ENCODE measurements at regions not wholly inside any gene's neighbourhood (a gene's known extent, or its start where the extent isn't known, plus 50 kb on each side); places are given as distances from the start of the nearest gene placed in this dataset.

GRCh38 chr14:97445367-97445766 lies 648.2 kb downstream of the VRK1 start:
- H3K4me3 ChIP-seq (ENCODE audit: low read depth, low read length): no peak overlapping the region
- ChIA-PET CTCF (no interaction called here), POLR2A (no interaction called here)
- no peaks in the 10 kb centered on the region for H3K36me3 ChIP-seq (ENCODE audit: control insufficient read depth, insufficient read depth, low read length)
- TF ChIP-seq, protein P1, sequence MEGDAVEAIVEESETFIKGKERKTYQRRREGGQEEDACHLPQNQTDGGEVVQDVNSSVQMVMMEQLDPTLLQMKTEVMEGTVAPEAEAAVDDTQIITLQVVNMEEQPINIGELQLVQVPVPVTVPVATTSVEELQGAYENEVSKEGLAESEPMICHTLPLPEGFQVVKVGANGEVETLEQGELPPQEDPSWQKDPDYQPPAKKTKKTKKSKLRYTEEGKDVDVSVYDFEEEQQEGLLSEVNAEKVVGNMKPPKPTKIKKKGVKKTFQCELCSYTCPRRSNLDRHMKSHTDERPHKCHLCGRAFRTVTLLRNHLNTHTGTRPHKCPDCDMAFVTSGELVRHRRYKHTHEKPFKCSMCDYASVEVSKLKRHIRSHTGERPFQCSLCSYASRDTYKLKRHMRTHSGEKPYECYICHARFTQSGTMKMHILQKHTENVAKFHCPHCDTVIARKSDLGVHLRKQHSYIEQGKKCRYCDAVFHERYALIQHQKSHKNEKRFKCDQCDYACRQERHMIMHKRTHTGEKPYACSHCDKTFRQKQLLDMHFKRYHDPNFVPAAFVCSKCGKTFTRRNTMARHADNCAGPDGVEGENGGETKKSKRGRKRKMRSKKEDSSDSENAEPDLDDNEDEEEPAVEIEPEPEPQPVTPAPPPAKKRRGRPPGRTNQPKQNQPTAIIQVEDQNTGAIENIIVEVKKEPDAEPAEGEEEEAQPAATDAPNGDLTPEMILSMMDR (IDR thresholded peaks at IDR 0.05; ENCODE audit: insufficient read depth, low read depth, low read length): no peak
- DNase-seq (ENCODE audit: low read depth): no peak
- H3K27me3 ChIP-seq (ENCODE audit: control insufficient read depth, insufficient read depth, low read length): no peaks in the 10 kb centered on the region

DNA sequence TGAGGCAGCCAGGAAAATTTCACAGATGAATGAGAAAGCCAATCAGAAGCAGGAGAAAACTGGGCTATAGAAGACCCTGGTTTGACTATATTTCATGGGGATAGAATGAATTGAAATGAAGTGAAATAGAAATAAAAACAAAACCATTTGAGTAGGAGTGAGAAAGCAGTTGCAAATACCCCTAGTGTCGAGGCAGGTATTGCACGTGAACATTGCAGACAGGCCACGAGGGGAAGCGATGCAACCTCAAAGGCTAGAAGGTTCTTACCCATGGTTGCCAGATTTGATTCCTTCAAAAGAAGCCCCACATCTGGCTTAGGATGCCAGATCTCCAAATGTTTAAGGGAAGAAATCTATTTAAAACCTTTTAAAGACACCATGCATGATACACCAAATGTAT lies 648.9 kb downstream of the VRK1 start:
- ChIA-PET POLR2A (no interaction called here), CTCF (no interaction called here)
- H3K36me3 ChIP-seq (ENCODE audit: control insufficient read depth, insufficient read depth, low read length): no peaks in the 10 kb centered on the region
- TF ChIP-seq, protein P1 (IDR thresholded peaks at IDR 0.05; ENCODE audit: insufficient read depth, low read depth, low read length): no peak
- no peak overlapping the region for H3K4me3 ChIP-seq (ENCODE audit: low read depth, low read length)
- no peak for DNase-seq (ENCODE audit: low read depth)
- no peaks in the 10 kb centered on the region for H3K27me3 ChIP-seq (ENCODE audit: control insufficient read depth, insufficient read depth, low read length)

DNA sequence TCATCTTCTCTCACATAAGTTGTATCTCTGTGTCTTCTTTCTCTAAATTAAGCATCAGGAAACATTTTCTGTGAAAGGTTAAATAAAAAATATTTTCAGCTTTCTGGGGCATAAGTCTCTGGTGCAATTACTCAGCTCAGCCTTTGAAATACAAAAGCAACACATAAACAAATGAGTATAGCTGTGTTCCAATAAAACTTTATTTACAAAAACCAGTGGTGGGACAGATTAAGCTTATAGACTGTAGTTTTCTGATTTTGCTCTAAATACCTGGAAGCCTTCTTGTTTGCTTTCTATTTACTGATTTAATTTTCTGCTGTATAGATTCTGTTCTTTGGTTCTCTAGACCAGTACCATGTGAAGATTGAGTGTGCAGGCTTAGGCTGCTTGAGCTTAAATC lies 655.1 kb downstream of the VRK1 start:
- CTCF ChIA-PET: no interaction called here
- TF ChIP-seq, protein P1 (IDR thresholded peaks at IDR 0.05; ENCODE audit: insufficient read depth, low read depth, low read length): no peak
- POLR2A ChIA-PET: no interaction called here

DNA sequence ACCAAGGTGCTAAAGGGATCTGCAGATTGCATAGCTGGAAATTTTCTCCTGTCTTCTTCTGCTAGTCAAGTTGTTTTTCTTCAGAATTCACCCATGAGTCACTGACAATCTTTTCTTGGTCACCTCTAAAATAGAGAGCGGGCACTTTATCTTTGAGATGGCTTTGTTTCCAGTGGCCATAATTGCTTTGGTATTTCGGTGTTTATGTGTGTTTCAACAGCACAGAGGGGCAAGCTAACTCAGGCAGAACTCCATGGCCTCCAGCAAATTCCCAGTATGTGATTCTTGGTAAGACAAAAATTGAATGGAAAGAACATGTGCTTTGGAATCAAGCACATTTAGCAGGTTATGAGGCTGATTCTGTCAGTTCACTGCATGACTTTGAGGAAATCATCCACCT lies 656.8 kb downstream of the VRK1 start:
- ChIA-PET POLR2A (no interaction called here), CTCF (no interaction called here)
- DNase-seq (ENCODE audit: low read depth): no peak
- TF ChIP-seq, protein P1 (IDR thresholded peaks at IDR 0.05; ENCODE audit: insufficient read depth, low read depth, low read length): no peak
- Histone ChIP-seq H3K36me3 (ENCODE audit: control insufficient read depth, insufficient read depth, low read length) (no peaks in the 10 kb centered on the region), H3K27me3 (ENCODE audit: control insufficient read depth, insufficient read depth, low read length) (no peaks in the 10 kb centered on the region), H3K4me3 (ENCODE audit: low read depth, low read length) (no peak overlapping the region)

More for the DNA sequence above, 655.1 kb downstream of the VRK1 start:
- H3K4me3 ChIP-seq (ENCODE audit: low read depth, low read length): no peak overlapping the region
- H3K27me3 ChIP-seq (ENCODE audit: control insufficient read depth, insufficient read depth, low read length): no peaks in the 10 kb centered on the region
- H3K36me3 ChIP-seq (ENCODE audit: control insufficient read depth, insufficient read depth, low read length): no peaks in the 10 kb centered on the region
- DNase-seq (ENCODE audit: low read depth): no peak

DNA sequence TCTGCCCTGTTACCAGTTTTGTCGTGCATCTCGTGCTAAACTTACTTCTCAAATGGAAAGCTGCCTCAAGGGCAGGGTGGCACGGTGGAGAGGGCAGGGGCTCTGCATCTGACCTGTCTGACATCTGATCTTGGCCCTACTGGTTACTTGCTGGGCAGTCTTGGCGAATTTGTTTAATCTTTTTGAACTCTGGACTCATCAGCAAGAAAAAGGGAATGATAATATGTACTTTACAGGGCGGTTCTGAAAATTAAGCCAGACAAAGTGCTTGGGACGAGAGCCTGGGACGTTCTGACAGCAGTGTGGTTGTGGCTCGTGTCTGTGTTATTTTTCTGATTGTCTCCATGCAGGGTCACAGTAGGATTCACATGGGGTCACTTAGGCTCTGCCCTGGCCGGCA lies 659.3 kb downstream of the VRK1 start:
- no peaks in the 10 kb centered on the region for H3K36me3 ChIP-seq (ENCODE audit: control insufficient read depth, insufficient read depth, low read length)
- TF ChIP-seq, protein P1 (IDR thresholded peaks at IDR 0.05; ENCODE audit: insufficient read depth, low read depth, low read length): no peak
- H3K4me3 ChIP-seq (ENCODE audit: low read depth, low read length): no peak overlapping the region
- ChIA-PET CTCF (no interaction called here), POLR2A (no interaction called here)
- no peaks in the 10 kb centered on the region for H3K27me3 ChIP-seq (ENCODE audit: control insufficient read depth, insufficient read depth, low read length)
- no peak for DNase-seq (ENCODE audit: low read depth)
